Loucy (cell line): ENCODE measurements at regions not wholly inside any gene's neighbourhood (a gene's known extent, or its start where the extent isn't known, plus 50 kb on each side); places are given as distances from the start of the nearest gene placed in this dataset.
"Not testable (repeated sequence)": the region's sequence is repeated elsewhere in the genome, so short reads cannot be mapped to it uniquely, and the experiment has no call there.

Source experiments
- H2AFZ ChIP-seq: fragments of 200-600 bp; sonication (generic); 2 replicates; pipeline ENCODE4 v1.6.0; 2016; ENCODE audit warnings: antibody characterized with exemption, mild to moderate bottlenecking, low read length, moderate library complexity
- H3F3A ChIP-seq: fragments of 200-600 bp; 2 replicates; pipeline ENCODE4 v1.6.0; 2016; ENCODE audit warnings: antibody characterized with exemption, low read depth, mild to moderate bottlenecking
- H3K27me3 ChIP-seq: fragments of 200-600 bp; sonication (generic); 2 replicates; pipeline ENCODE4 v1.6.1; 2014; ENCODE audit warnings: low read length, mild to moderate bottlenecking; ENCODE audit not compliant: insufficient read depth, poor library complexity, severe bottlenecking
- H3K36me3 ChIP-seq: fragments of 200-600 bp; sonication (generic); 2 replicates; pipeline ENCODE4 v1.6.1; 2016; ENCODE audit warnings: low read length; ENCODE audit not compliant: insufficient read depth
- H3K4me1 ChIP-seq: fragments of 200-600 bp; sonication (generic); 2 replicates; pipeline ENCODE4 v1.5.1; 2014; ENCODE audit warnings: low read length, mild to moderate bottlenecking; ENCODE audit not compliant: insufficient read depth, poor library complexity, severe bottlenecking
- H3K4me2 ChIP-seq: fragments of 200-600 bp; sonication (generic); 2 replicates; pipeline ENCODE4 v1.6.0; 2014; ENCODE audit warnings: antibody characterized with exemption, low read length, low read depth, mild to moderate bottlenecking; ENCODE audit not compliant: poor library complexity, severe bottlenecking
- H3K4me3 ChIP-seq: fragments of 200-600 bp; sonication (generic); 2 replicates; pipeline ENCODE4 v1.5.1; 2014; ENCODE audit warnings: low read length, mild to moderate bottlenecking, mixed read lengths; ENCODE audit not compliant: poor library complexity, severe bottlenecking
- H3K79me2 ChIP-seq: fragments of 200-600 bp; sonication (generic); 2 replicates; pipeline ENCODE4 v1.6.1; 2014; ENCODE audit warnings: low read length; ENCODE audit not compliant: insufficient read depth
- H3K9ac ChIP-seq: fragments of 200-600 bp; sonication (generic); 2 replicates; pipeline ENCODE4 v1.6.0; 2014; ENCODE audit warnings: mild to moderate bottlenecking, low read depth, low read length, moderate library complexity; ENCODE audit not compliant: poor library complexity, severe bottlenecking
- H3K9me2 ChIP-seq: fragments of 200-600 bp; sonication (generic); replicated peaks from 2 replicates; pipeline ENCODE4 v1.6.1; 2016; ENCODE audit warnings: low read depth, low read length, mixed read lengths
- H3K9me3 ChIP-seq: fragments of 200-600 bp; sonication (generic); 2 replicates; pipeline ENCODE4 v1.6.1; 2014; ENCODE audit warnings: mild to moderate bottlenecking, antibody characterized with exemption, low read length, low read depth; ENCODE audit not compliant: insufficient read depth
- H4K20me1 ChIP-seq: fragments of 200-600 bp; sonication (generic); 2 replicates; pipeline ENCODE4 v1.6.0; 2014; ENCODE audit warnings: antibody characterized with exemption, low read length, mild to moderate bottlenecking; ENCODE audit not compliant: insufficient read depth, poor library complexity, severe bottlenecking
- EZH2phosphoT487 ChIP-seq: fragments of 200-600 bp; IDR thresholded peaks from 2 replicates; pipeline ENCODE4 v1.6.1; 2018; ENCODE audit warnings: antibody characterized with exemption, mild to moderate bottlenecking, moderate library complexity, borderline replicate concordance
- TF ChIP-seq, protein P1 (sequence below): fragments of 200-600 bp; sonication (generic); conservative IDR thresholded peaks from 2 replicates; pipeline ENCODE4 v1.5.1; 2014; ENCODE audit warnings: mild to moderate bottlenecking, antibody characterized with exemption, low read length

DNA sequence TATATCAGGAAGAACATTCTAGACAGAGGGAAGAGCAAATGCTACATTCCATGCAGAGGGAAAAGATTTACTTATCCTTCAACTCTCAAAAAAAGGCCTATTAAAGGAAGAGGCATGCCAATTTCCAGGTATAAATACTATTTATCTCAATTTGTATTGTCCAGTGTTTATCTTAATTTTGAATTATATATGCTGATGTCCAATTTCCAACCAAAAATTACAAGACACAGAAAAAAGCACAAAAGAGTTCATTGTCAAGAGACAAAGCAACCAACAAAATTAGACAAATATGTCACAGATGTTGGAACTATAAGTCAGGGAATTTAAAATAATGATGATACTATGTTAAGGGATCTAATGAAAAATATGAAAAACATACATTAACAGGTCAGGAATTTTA is 286.6 kb upstream of the SFSWAP start:
- no peaks in the 10 kb centered on the region for H3K4me1 ChIP-seq

DNA sequence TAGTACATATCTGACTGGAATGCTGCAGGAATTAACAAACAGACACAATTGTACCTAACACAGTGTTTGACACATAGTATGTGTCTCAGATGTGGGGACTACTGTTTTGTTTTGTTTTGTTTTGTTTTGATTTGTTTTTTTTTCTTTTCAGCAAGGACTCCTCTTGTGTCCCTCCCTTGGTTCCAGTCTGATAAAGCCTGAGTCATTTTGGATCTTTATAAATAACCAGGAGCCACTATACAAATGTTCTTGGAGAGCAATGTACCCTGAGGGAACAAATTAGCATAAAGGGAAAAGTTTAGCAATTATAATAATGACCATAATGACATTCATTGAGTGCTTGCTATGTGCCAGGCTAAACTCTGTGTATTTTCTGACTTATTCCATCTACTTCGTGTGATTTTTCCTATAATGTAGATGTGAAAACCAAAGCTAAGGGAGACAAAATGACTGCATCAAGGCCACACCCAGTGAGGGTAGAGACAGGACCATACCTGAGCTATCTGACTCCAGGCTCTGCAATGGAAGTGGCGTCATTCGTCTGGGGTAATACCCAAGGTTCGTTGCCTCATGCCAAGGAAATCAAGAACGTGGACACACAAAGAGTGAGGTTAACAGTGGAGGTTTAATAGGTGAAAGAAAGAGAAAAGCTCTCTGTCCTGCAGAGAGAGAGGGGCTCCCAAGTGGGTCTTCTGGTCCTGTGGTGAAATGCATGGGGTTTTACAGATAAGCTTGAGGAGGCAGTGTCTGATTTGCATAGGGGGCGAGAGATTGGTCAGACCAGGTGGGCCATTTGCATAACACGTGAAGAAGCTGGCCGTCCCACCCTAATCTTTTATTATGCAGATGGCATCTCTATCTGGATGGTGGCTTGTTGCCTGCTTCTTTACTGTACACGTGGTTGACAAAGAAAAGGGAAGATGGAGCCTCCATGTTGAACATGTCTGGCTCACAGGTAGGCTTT is 285.5 kb upstream of the SFSWAP start:
- TF ChIP-seq, protein P1, sequence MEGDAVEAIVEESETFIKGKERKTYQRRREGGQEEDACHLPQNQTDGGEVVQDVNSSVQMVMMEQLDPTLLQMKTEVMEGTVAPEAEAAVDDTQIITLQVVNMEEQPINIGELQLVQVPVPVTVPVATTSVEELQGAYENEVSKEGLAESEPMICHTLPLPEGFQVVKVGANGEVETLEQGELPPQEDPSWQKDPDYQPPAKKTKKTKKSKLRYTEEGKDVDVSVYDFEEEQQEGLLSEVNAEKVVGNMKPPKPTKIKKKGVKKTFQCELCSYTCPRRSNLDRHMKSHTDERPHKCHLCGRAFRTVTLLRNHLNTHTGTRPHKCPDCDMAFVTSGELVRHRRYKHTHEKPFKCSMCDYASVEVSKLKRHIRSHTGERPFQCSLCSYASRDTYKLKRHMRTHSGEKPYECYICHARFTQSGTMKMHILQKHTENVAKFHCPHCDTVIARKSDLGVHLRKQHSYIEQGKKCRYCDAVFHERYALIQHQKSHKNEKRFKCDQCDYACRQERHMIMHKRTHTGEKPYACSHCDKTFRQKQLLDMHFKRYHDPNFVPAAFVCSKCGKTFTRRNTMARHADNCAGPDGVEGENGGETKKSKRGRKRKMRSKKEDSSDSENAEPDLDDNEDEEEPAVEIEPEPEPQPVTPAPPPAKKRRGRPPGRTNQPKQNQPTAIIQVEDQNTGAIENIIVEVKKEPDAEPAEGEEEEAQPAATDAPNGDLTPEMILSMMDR, result no peak
- no peak for TF ChIP-seq EZH2phosphoT487
- H3K79me2 ChIP-seq, result no peaks in the 10 kb centered on the region
- no peaks in the 10 kb centered on the region for H3K9me2 ChIP-seq
- no peaks in the 10 kb centered on the region for H3K36me3 ChIP-seq
- H3F3A ChIP-seq, result no peaks in the 10 kb centered on the region
- H2AFZ ChIP-seq, result no peak overlapping the region
- H3K4me2 ChIP-seq, result no peak overlapping the region
- no peak overlapping the region for H3K9ac ChIP-seq
- no peak overlapping the region for H3K4me3 ChIP-seq
- H3K4me1 ChIP-seq, result no peaks in the 10 kb centered on the region
- peaks cover 22% of the 10 kb centered on the region; the same call in 1 of the 2 replicates for H3K9me3 ChIP-seq
- no peaks in the 10 kb centered on the region for H4K20me1 ChIP-seq
- no peaks in the 10 kb centered on the region for H3K27me3 ChIP-seq

More for the DNA sequence above, 286.6 kb upstream of the SFSWAP start:
- Histone ChIP-seq H3K27me3 (no peaks in the 10 kb centered on the region), H4K20me1 (no peaks in the 10 kb centered on the region), H3K4me3 (no peak overlapping the region), H3K9me2 (no peaks in the 10 kb centered on the region), H3K4me2 (no peak overlapping the region), H3K9me3 (peaks cover 22% of the 10 kb centered on the region; the same call in 1 of the 2 replicates), H3K79me2 (no peaks in the 10 kb centered on the region), H2AFZ (no peak overlapping the region), H3K36me3 (no peaks in the 10 kb centered on the region), H3K9ac (no peak overlapping the region), H3F3A (no peaks in the 10 kb centered on the region)
- TF ChIP-seq, protein P1, result no peak
- no peak for TF ChIP-seq EZH2phosphoT487

DNA sequence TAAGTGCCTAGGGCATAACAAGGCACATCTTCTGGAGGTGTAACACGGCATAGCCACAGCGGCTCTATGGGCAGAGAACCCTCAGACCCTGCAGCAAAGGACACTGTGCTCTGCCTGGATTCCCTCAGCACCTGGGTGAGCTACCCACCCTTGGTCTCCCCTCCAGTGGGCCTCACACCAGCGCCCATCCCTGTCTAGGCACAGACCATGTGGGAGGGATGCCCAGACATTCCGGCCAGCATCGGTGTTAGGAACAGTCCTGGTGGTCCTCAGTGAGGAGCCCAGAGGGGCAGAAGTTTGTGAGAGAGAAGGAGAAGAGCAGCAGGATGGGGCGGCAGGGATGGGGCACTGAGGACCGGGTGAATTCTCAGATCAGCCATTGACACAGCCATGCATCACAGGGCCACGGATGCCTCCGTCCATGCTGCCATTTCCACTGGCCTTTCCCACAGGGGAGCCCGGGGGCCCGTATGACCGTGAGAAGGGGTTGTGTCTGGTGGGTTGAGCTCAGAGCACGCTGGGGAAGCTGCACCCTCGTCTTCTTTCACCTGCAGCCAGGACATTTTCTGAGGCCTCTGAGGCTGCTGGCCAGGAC is 282.7 kb upstream of the SFSWAP start:
- Histone ChIP-seq H3F3A (no peaks in the 10 kb centered on the region), H3K9me3 (peaks cover 13% of the 10 kb centered on the region; the same call in 1 of the 2 replicates), H3K9ac (no peak overlapping the region), H3K27me3 (no peaks in the 10 kb centered on the region), H3K9me2 (no peaks in the 10 kb centered on the region), H3K79me2 (no peaks in the 10 kb centered on the region), H3K4me3 (no peak overlapping the region), H3K36me3 (no peaks in the 10 kb centered on the region), H3K4me2 (no peak overlapping the region), H2AFZ (no peak overlapping the region), H4K20me1 (no peaks in the 10 kb centered on the region), H3K4me1 (no peaks in the 10 kb centered on the region)
- TF ChIP-seq EZH2phosphoT487, result no peak
- TF ChIP-seq, protein P1, result no peak

DNA sequence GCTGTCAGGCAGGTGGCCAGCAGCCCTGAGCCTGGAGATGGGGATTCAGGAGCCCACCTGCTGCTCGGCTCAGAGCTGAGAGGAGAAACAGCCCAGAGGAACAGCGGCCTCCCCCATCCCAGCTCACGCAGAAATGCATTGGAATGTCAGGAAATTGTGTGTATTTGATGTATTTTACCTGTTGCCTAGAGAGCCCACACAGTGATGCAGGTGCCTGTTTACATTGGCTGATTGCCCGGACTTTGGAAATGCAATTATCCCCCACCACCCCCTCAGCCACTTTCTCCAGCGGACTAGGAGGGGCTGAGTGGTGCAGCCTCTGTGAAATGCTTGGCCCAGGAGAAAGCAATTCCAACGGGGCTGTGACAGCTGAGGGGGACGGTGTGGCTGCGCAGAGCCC is 281.7 kb upstream of the SFSWAP start:
- H3K4me2 ChIP-seq, H3K4me1 ChIP-seq, H3K36me3 ChIP-seq, H3K9ac ChIP-seq, H3F3A ChIP-seq, H4K20me1 ChIP-seq, H3K9me3 ChIP-seq, H3K9me2 ChIP-seq, H2AFZ ChIP-seq, H3K79me2 ChIP-seq, H3K4me3 ChIP-seq, H3K27me3 ChIP-seq: not testable (repeated sequence)

DNA sequence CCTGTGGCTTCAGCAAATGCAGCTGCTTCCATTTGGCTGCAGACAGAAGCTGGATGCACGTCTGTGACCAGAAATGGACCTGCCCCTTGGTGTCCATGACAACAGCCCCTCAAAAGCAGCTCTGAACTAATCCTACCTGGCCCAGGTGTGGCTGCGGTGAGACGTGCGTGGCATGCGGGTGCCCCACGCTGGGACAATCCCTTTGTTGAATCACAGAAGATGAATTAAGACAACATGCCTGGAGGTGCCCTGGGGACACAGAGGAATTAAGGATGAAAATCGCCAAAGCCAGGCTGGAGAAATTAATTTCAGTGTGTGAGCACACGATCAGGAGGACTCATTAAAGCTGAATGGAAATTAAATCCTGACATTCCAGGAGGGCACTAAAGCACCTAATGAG is 281.2 kb upstream of the SFSWAP start:
- not testable (repeated sequence) for H3K9me3 ChIP-seq, H3K9me2 ChIP-seq, H3F3A ChIP-seq, H3K4me2 ChIP-seq, H3K4me1 ChIP-seq, H3K27me3 ChIP-seq, H2AFZ ChIP-seq, H4K20me1 ChIP-seq, H3K36me3 ChIP-seq, H3K9ac ChIP-seq, H3K79me2 ChIP-seq, H3K4me3 ChIP-seq
